Smooth muscle cell (in vitro differentiated cells): ENCODE measurements at regions not wholly inside any gene's neighbourhood (a gene's known extent, or its start where the extent isn't known, plus 50 kb on each side); places are given as distances from the start of the nearest gene placed in this dataset.
A peak's percentile ranks its signal among the peaks of the same experiment; 100 is the strongest.

ENCODE experiments used
- DNase-seq: peaks from one replicate; lab custom pipeline; 2025; ENCODE audit not compliant: unreplicated experiment; lab: John Stamatoyannopoulos, UW
- H2AFZ ChIP-seq: fragments of 200-600 bp; sonication (generic); 2 replicates; pipeline ENCODE4 v1.6.0; 2016; ENCODE audit warnings: antibody characterized with exemption, low read depth, mild to moderate bottlenecking
- H3F3A ChIP-seq: fragments of 200-600 bp; sonication (generic); 2 replicates; pipeline ENCODE4 v1.6.0; 2017; ENCODE audit warnings: antibody characterized with exemption, low read depth
- H3K27ac ChIP-seq: fragments of 200-600 bp; sonication (generic); 2 replicates; pipeline ENCODE4 v1.5.1; 2016; ENCODE audit warnings: low read depth, mild to moderate bottlenecking
- H3K27me3 ChIP-seq: fragments of 200-600 bp; sonication (generic); 2 replicates; pipeline ENCODE4 v1.6.1; 2016; ENCODE audit warnings: low read depth, mild to moderate bottlenecking
- H3K36me3 ChIP-seq: fragments of 200-600 bp; sonication (generic); 2 replicates; pipeline ENCODE4 v1.5.1; 2016; ENCODE audit warnings: low read depth
- H3K4me1 ChIP-seq: fragments of 200-600 bp; sonication (generic); 2 replicates; pipeline ENCODE4 v1.5.1; 2016; ENCODE audit warnings: low read depth
- H3K4me2 ChIP-seq: fragments of 200-600 bp; sonication (generic); 2 replicates; pipeline ENCODE4 v1.6.0; 2016; ENCODE audit warnings: mild to moderate bottlenecking
- H3K4me3 ChIP-seq: fragments of 200-600 bp; sonication (generic); 2 replicates; pipeline ENCODE4 v1.5.1; 2016; ENCODE audit warnings: mild to moderate bottlenecking
- H3K79me2 ChIP-seq: fragments of 200-600 bp; sonication (generic); 2 replicates; pipeline ENCODE4 v1.6.0; 2016; ENCODE audit warnings: low read depth, mild to moderate bottlenecking
- H3K9ac ChIP-seq: fragments of 200-600 bp; sonication (generic); 2 replicates; pipeline ENCODE4 v1.6.0; 2016; ENCODE audit warnings: low read depth
- H3K9me3 ChIP-seq: fragments of 200-600 bp; sonication (generic); replicated peaks from 2 replicates; pipeline ENCODE4 v1.5.1; 2016; ENCODE audit warnings: low read depth
- H4K20me1 ChIP-seq: fragments of 200-600 bp; sonication (generic); 2 replicates; pipeline ENCODE4 v1.6.0; 2016; ENCODE audit warnings: low read depth
- CTCF ChIP-seq: fragments of 200-600 bp; sonication (generic); IDR thresholded peaks from 2 replicates; pipeline ENCODE4 v1.5.1; 2017; ENCODE audit warnings: borderline replicate concordance, mild to moderate bottlenecking, antibody characterized with exemption; ENCODE audit not compliant: insufficient read depth, poor library complexity, severe bottlenecking
- WGBS: methylation state at CpG from one replicate; pipeline ENCODE4 v1.1.7; 2016; ENCODE audit warnings: low lambda C conversion rate; 5-methylcytosine and 5-hydroxymethylcytosine counted together

GRCh38 chr2:144330951-144331673 is 188.8 kb downstream of the ZEB2 start:
- Histone ChIP-seq H3K36me3 (no peaks in the 10 kb centered on the region), H3K27ac (peak overlapping the region; percentile 80), H3F3A (no peaks in the 10 kb centered on the region), H3K27me3 (no peaks in the 10 kb centered on the region), H3K4me2 (peak overlapping the region; percentile 90), H3K4me1 (peaks cover 16% of the 10 kb centered on the region), H3K9ac (peak overlapping the region; percentile 79), H4K20me1 (no peaks in the 10 kb centered on the region), H3K9me3 (no peaks in the 10 kb centered on the region), H3K4me3 (peak overlapping the region; percentile 83), H3K79me2 (peaks cover 43% of the 10 kb centered on the region), H2AFZ (peak overlapping the region; percentile 81)
- no peak for DNase-seq
- 14% methylated on average over 12 of the region's 12 CpGs for WGBS
- TF ChIP-seq CTCF = no peak

DNA sequence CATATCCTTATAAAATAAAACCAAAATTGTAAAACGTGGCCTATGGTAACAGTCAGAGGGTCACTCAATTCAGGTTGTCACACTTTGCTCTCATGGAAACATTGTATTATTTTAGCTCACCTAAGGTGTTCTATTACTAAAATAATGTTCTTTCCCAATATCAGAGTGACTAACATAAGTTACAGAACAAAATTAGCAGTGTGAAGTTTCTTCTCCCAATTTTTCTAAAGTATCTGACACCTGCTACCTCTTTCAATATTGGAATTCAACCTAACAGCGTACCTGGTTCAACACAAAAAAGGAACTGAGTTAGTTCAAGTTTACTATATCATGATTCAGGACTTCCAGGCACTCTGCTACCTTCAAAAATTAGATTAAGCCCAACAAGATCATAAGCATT is 190.4 kb downstream of the ZEB2 start:
- no peak overlapping the region for H3K27ac ChIP-seq
- no peak overlapping the region for H2AFZ ChIP-seq
- peaks cover 16% of the 10 kb centered on the region for H3K4me1 ChIP-seq
- no peaks in the 10 kb centered on the region for H3K9me3 ChIP-seq
- H3K4me2 ChIP-seq = no peak overlapping the region
- H3K9ac ChIP-seq = no peak overlapping the region
- TF ChIP-seq CTCF = no peak
- H4K20me1 ChIP-seq = no peaks in the 10 kb centered on the region
- DNase-seq = no peak
- no peaks in the 10 kb centered on the region for H3K27me3 ChIP-seq
- H3F3A ChIP-seq = no peaks in the 10 kb centered on the region
- H3K36me3 ChIP-seq = no peaks in the 10 kb centered on the region
- H3K4me3 ChIP-seq = no peak overlapping the region
- peaks cover 51% of the 10 kb centered on the region for H3K79me2 ChIP-seq
- WGBS = 91% methylated on average over 2 of the region's 2 CpGs

DNA sequence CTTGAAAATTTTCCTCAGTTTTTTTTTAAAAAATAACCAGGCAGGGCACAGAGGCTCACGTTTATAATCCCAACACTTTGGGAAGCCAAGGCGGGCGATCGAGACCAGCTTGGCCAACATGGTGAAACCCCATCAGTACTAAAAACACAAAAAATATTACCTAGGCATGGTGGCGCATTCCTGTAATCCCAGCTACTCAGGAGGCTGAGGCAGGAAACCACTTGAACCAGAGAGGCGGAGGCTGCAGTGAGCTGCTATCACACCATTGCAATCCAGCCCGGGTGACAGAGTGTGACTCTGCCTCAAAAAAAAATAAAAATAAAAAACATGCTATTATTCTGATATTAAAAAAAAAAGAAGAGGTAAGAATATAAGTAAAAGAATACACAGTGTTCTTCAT is 191.0 kb downstream of the ZEB2 start:
- Histone ChIP-seq H3K27me3 (no peaks in the 10 kb centered on the region), H3K4me3 (no peak overlapping the region), H3K36me3 (no peaks in the 10 kb centered on the region), H3K4me2 (no peak overlapping the region), H4K20me1 (no peaks in the 10 kb centered on the region), H3K9me3 (no peaks in the 10 kb centered on the region), H3K27ac (no peak overlapping the region), H3K79me2 (peaks cover 56% of the 10 kb centered on the region), H2AFZ (no peak overlapping the region), H3K9ac (no peak overlapping the region), H3K4me1 (peaks cover 16% of the 10 kb centered on the region), H3F3A (no peaks in the 10 kb centered on the region)
- no peak for TF ChIP-seq CTCF
- 91% methylated on average over 7 of the region's 7 CpGs for WGBS
- no peak for DNase-seq

DNA sequence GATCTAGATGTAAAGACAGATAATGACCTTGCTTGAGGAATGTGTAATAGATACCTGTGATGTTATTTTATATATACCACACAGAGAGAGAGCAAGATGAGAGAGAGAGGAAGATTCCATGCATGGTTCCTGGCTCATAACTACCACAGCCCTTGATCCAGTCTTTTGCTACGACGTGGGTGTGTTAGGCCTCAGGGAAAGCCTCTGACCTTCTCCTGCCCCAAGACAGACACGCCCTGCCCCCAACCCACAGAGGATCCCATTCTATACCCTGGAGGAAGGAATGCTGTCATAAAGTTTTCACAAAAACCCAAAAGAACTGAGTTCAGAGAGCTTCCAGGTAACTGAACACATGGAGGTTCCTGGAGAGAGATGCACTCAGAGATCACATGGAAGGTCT is 193.1 kb downstream of the ZEB2 start:
- Histone ChIP-seq H3K4me3 (no peak overlapping the region), H3K9ac (no peak overlapping the region), H4K20me1 (no peaks in the 10 kb centered on the region), H3K4me2 (no peak overlapping the region), H3K27ac (no peak overlapping the region), H3K79me2 (peaks cover 78% of the 10 kb centered on the region), H3K9me3 (no peaks in the 10 kb centered on the region), H3F3A (no peaks in the 10 kb centered on the region), H2AFZ (no peak overlapping the region), H3K36me3 (peaks cover 3% of the 10 kb centered on the region), H3K4me1 (peaks cover 12% of the 10 kb centered on the region), H3K27me3 (no peaks in the 10 kb centered on the region)
- WGBS = 64% methylated on average over 3 of the region's 3 CpGs
- no peak for DNase-seq
- no peak for TF ChIP-seq CTCF
